Osteocyte (in vitro differentiated cells): ENCODE measurements at regions not wholly inside any gene's neighbourhood (a gene's known extent, or its start where the extent isn't known, plus 50 kb on each side); places are given as distances from the start of the nearest gene placed in this dataset.

Experiments used
- DNase-seq: peaks from one replicate; pipeline ENCODE4 v3.0.0; 2021; ENCODE audit warnings: mixed read lengths; ENCODE audit not compliant: unreplicated experiment; ENCODE audit errors: extremely low spot score
- H3K27ac Mint-ChIP-seq: one replicate; pipeline ENCODE4 v1.8.0; 2021; ENCODE audit warnings: mild to moderate bottlenecking, mixed read lengths; ENCODE audit not compliant: unreplicated experiment
- H3K27me3 Mint-ChIP-seq: one replicate; pipeline ENCODE4 v1.8.0; 2021; ENCODE audit warnings: mixed read lengths; ENCODE audit not compliant: unreplicated experiment
- H3K36me3 Mint-ChIP-seq: one replicate; pipeline ENCODE4 v1.8.0; 2021; ENCODE audit warnings: mixed read lengths; ENCODE audit not compliant: unreplicated experiment
- H3K4me1 Mint-ChIP-seq: one replicate; pipeline ENCODE4 v1.8.0; 2021; ENCODE audit warnings: mixed read lengths; ENCODE audit not compliant: unreplicated experiment
- H3K4me3 Mint-ChIP-seq: one replicate; pipeline ENCODE4 v1.8.0; 2021; ENCODE audit warnings: mild to moderate bottlenecking, moderate library complexity, mixed read lengths; ENCODE audit not compliant: unreplicated experiment
- H3K9me3 Mint-ChIP-seq: one replicate; pipeline ENCODE4 v1.8.0; 2021; ENCODE audit warnings: mixed read lengths; ENCODE audit not compliant: unreplicated experiment
- TF ChIP-seq, protein P1 (sequence below): fragments of 200-600 bp; sonication (generic); IDR thresholded peaks from 2 replicates; pipeline ENCODE4 v1.5.0; 2021; ENCODE audit warnings: antibody characterized with exemption, mild to moderate bottlenecking, moderate library complexity

- no peaks in the 10 kb centered on the region for H3K4me1 Mint-ChIP-seq
- TF ChIP-seq, protein P1, sequence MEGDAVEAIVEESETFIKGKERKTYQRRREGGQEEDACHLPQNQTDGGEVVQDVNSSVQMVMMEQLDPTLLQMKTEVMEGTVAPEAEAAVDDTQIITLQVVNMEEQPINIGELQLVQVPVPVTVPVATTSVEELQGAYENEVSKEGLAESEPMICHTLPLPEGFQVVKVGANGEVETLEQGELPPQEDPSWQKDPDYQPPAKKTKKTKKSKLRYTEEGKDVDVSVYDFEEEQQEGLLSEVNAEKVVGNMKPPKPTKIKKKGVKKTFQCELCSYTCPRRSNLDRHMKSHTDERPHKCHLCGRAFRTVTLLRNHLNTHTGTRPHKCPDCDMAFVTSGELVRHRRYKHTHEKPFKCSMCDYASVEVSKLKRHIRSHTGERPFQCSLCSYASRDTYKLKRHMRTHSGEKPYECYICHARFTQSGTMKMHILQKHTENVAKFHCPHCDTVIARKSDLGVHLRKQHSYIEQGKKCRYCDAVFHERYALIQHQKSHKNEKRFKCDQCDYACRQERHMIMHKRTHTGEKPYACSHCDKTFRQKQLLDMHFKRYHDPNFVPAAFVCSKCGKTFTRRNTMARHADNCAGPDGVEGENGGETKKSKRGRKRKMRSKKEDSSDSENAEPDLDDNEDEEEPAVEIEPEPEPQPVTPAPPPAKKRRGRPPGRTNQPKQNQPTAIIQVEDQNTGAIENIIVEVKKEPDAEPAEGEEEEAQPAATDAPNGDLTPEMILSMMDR: no peak
- H3K27ac Mint-ChIP-seq: no peak overlapping the region
- H3K27me3 Mint-ChIP-seq: peaks cover 13% of the 10 kb centered on the region
- DNase-seq: no peak
- H3K4me3 Mint-ChIP-seq: no peak overlapping the region
- H3K9me3 Mint-ChIP-seq: peaks cover 11% of the 10 kb centered on the region
- H3K36me3 Mint-ChIP-seq: no peaks in the 10 kb centered on the region
Measured at GRCh38 chr2:238739668-238740067, 108.2 kb upstream of the TWIST2 start.

DNA sequence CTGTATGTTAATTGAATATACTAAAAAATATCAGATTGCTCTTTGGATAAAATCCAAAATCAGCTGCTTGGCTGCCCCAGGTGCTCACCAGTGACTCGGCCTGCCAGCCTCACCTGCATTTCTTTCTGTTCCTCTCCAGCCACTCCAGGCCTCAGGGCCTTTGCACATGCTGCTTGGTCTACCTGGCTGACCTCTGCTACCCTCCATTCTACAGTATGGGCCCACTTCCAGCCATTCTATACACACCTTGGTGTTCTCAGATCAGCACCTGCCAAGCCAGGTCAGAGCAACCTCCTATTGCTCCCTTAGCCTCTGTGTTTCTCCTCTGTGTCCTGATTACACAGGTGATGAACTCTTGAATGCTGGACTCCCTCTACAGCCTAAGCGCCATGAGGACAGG lies 106.6 kb upstream of the TWIST2 start:
- H3K27me3 Mint-ChIP-seq: peaks cover 6% of the 10 kb centered on the region
- H3K36me3 Mint-ChIP-seq: no peaks in the 10 kb centered on the region
- H3K9me3 Mint-ChIP-seq: peaks cover 11% of the 10 kb centered on the region

DNA sequence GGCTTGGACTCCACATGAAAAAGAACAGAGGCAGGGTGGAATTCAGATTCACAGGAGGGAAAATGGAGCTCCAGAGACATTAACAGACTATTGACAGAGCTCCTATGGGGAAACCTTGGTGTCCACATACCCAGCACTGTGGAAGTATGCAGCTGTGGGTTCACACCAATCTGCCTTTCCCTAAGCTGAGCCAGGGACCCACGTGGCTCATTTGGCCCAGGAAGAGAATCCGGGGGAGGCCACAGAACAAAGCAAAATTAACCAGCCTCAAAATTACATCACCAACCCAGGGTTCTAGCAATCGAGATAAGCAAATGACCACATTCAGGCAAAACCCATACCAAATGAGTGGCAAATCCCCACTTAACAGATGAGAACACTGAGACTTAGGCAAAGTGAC lies 105.8 kb upstream of the TWIST2 start:
- peaks cover 11% of the 10 kb centered on the region for H3K9me3 Mint-ChIP-seq
- no peak for DNase-seq
- no peaks in the 10 kb centered on the region for H3K36me3 Mint-ChIP-seq
- TF ChIP-seq, protein P1: no peak
- no peak overlapping the region for H3K27ac Mint-ChIP-seq
- H3K4me1 Mint-ChIP-seq: no peaks in the 10 kb centered on the region
- peaks cover 6% of the 10 kb centered on the region for H3K27me3 Mint-ChIP-seq
- H3K4me3 Mint-ChIP-seq: no peak overlapping the region

More for the DNA sequence above, 106.6 kb upstream of the TWIST2 start:
- Mint-ChIP-seq H3K4me1 (no peaks in the 10 kb centered on the region), H3K4me3 (no peak overlapping the region), H3K27ac (no peak overlapping the region)
- peak; percentile 56 for DNase-seq
- TF ChIP-seq, protein P1: no peak

DNA sequence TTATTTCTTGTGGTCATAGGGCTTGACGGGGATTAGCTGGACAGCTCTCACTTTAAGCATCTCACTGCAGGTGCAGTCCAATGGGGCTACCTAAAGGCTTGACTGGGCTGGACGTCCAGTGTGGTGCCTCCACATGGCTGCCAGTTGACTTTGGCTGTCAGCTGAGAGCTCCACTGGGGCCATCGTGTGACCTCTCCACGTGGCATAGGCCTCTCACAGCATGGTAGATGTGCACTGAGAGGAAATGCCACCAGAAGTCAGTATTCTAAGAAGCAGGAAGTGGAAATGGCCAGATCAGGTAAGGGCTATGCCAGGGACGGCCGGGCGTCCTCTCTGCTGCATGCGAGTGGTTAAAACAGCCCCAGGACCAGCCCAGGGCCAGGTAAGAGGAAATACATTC lies 105.2 kb upstream of the TWIST2 start:
- peaks cover 11% of the 10 kb centered on the region for H3K9me3 Mint-ChIP-seq
- no peak for DNase-seq
- H3K4me3 Mint-ChIP-seq: no peak overlapping the region
- no peaks in the 10 kb centered on the region for H3K4me1 Mint-ChIP-seq
- H3K27ac Mint-ChIP-seq: no peak overlapping the region
- no peaks in the 10 kb centered on the region for H3K36me3 Mint-ChIP-seq
- TF ChIP-seq, protein P1: no peak
- H3K27me3 Mint-ChIP-seq: peaks cover 3% of the 10 kb centered on the region

DNA sequence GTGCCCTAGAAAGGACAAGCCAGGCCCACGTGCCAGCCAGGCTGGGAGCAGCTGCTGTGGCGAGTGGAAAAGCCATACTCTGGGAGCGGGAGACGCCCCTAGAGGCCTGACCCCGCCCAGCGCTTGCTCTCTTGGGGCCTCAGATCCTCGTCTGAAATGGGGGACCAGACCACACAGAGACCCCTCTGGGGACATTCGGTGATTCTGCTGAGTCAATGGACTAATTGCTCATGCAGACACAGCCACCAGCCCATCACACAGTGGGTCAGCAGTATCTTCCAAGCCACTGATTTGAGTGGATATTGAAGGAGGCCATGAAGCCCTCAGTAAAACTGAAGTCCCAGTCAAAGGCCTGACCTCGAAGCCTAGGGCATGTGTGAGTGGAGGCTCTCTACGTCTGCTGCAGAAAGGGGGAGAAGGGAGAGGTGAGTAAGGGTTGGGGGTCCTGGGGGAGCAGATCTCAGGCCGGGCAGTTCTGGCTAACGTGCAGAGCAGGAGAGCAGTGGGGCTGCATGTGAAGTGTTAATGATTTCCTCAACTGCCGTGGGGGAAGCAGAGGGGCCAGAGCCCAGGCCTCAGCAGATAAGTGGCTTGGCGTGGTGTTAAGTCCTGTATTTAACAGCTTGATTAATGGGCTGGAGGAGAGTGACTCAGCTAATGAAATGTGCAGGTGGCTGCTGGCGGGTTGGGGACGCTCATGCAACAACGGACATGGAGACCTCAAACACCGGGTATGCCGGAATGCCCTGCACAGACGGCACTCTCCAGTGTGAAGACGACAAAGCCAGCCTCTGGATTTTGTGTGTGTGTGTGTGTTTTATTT lies 104.4 kb upstream of the TWIST2 start:
- Mint-ChIP-seq H3K27ac (no peak overlapping the region), H3K27me3 (peaks cover under 1% of the 10 kb centered on the region), H3K4me3 (no peak overlapping the region), H3K4me1 (no peaks in the 10 kb centered on the region), H3K9me3 (peaks cover 11% of the 10 kb centered on the region), H3K36me3 (no peaks in the 10 kb centered on the region)
- TF ChIP-seq, protein P1: no peak
- no peak for DNase-seq
